ENCODE measurements at regions not wholly inside any gene's neighbourhood (a gene's known extent, or its start where the extent isn't known, plus 50 kb on each side); places are given as distances from the start of the nearest gene placed in this dataset.

DNA sequence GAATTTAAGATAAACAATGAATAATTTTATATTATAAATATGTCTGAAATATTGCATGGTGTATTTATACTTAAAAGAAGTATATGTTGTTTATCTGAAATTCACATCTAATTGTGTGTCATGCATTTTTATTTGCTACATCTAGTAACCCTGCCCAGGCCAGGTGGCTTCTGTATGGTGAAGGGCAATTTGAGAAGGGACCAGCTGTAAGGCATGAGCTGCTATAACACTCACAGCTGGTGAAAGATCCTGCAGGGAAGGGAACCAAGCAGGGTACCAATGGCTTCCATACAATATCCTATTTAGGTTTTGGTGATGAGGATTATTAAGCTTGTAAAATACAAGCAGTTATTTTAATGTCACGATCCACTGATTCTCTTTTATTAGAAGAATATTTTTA lies 921.8 kb upstream of the GJE1 start:
- Histone ChIP-seq H3K4me1 (ENCODE audit: control insufficient read depth, insufficient read depth, low read length) (no peaks in the 10 kb centered on the region), H3K9ac (ENCODE audit: extremely low read depth, low read length, poor library complexity, severe bottlenecking) (no peak overlapping the region), H3K4me3 (ENCODE audit: low read length) (no peak overlapping the region), H3K9me3 (ENCODE audit: control insufficient read depth, low read length) (no peaks in the 10 kb centered on the region), H3K36me3 (ENCODE audit: control insufficient read depth, insufficient read depth, low read length) (no peaks in the 10 kb centered on the region), H3K27me3 (ENCODE audit: control insufficient read depth, insufficient read depth, low read length, poor library complexity, severe bottlenecking) (no peaks in the 10 kb centered on the region), H3K27ac (ENCODE audit: low read depth, low read length) (no peak overlapping the region)
- H3K27ac Mint-ChIP-seq: no peak overlapping the region
- no peaks in the 10 kb centered on the region for H3K4me1 Mint-ChIP-seq
- DNase-seq: no peak
- H3K36me3 Mint-ChIP-seq (ENCODE audit: low read depth): no peaks in the 10 kb centered on the region
- no peaks in the 10 kb centered on the region for H3K27me3 Mint-ChIP-seq (ENCODE audit: insufficient read depth)
- WGBS, 2 experiments (ENCODE audit: insufficient coverage in 1 of 2, insufficient read length in 1 of 2): no CpG with 5 or more reads among the region's 1 CpG
- peaks cover 7% of the 10 kb centered on the region for H3K9me3 Mint-ChIP-seq
- TF ChIP-seq, protein P1, sequence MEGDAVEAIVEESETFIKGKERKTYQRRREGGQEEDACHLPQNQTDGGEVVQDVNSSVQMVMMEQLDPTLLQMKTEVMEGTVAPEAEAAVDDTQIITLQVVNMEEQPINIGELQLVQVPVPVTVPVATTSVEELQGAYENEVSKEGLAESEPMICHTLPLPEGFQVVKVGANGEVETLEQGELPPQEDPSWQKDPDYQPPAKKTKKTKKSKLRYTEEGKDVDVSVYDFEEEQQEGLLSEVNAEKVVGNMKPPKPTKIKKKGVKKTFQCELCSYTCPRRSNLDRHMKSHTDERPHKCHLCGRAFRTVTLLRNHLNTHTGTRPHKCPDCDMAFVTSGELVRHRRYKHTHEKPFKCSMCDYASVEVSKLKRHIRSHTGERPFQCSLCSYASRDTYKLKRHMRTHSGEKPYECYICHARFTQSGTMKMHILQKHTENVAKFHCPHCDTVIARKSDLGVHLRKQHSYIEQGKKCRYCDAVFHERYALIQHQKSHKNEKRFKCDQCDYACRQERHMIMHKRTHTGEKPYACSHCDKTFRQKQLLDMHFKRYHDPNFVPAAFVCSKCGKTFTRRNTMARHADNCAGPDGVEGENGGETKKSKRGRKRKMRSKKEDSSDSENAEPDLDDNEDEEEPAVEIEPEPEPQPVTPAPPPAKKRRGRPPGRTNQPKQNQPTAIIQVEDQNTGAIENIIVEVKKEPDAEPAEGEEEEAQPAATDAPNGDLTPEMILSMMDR (conservative IDR thresholded peaks at IDR 0.05): no peak
- H3K4me3 Mint-ChIP-seq: no peak overlapping the region

GRCh38 chr6:141209890-141210289 lies 922.8 kb upstream of the GJE1 start:
- H3K9ac ChIP-seq (ENCODE audit: extremely low read depth, low read length, poor library complexity, severe bottlenecking): no peak overlapping the region
- peaks cover 12% of the 10 kb centered on the region for H3K9me3 Mint-ChIP-seq
- H3K36me3 ChIP-seq (ENCODE audit: control insufficient read depth, insufficient read depth, low read length): no peaks in the 10 kb centered on the region
- H3K36me3 Mint-ChIP-seq (ENCODE audit: low read depth): no peaks in the 10 kb centered on the region
- H3K27ac ChIP-seq (ENCODE audit: low read depth, low read length): no peak overlapping the region
- H3K4me3 Mint-ChIP-seq: no peak overlapping the region
- H3K9me3 ChIP-seq (ENCODE audit: control insufficient read depth, low read length): no peaks in the 10 kb centered on the region
- WGBS, 2 experiments (ENCODE audit: insufficient coverage in 1 of 2, insufficient read length in 1 of 2): 92% methylated on average over 4 of the region's 4 CpGs; no CpG with 5 or more reads in 1 of the 2 experiments
- H3K27me3 Mint-ChIP-seq (ENCODE audit: insufficient read depth): no peaks in the 10 kb centered on the region
- H3K4me3 ChIP-seq (ENCODE audit: low read length): no peak overlapping the region
- TF ChIP-seq, protein P1 (conservative IDR thresholded peaks at IDR 0.05): no peak
- H3K4me1 ChIP-seq (ENCODE audit: control insufficient read depth, insufficient read depth, low read length): no peaks in the 10 kb centered on the region
- no peak overlapping the region for H3K27ac Mint-ChIP-seq
- no peaks in the 10 kb centered on the region for H3K27me3 ChIP-seq (ENCODE audit: control insufficient read depth, insufficient read depth, low read length, poor library complexity, severe bottlenecking)
- DNase-seq: no peak
- H3K4me1 Mint-ChIP-seq: no peaks in the 10 kb centered on the region

- no peaks in the 10 kb centered on the region for H3K9me3 ChIP-seq (ENCODE audit: control insufficient read depth, low read length)
- 74% methylated on average over 1 of the region's 1 CpG; no CpG with 5 or more reads in 1 of the 2 experiments for WGBS, 2 experiments (ENCODE audit: insufficient coverage in 1 of 2, insufficient read length in 1 of 2)
- Mint-ChIP-seq H3K27ac (no peak overlapping the region), H3K27me3 (ENCODE audit: insufficient read depth) (no peaks in the 10 kb centered on the region), H3K9me3 (peaks cover 13% of the 10 kb centered on the region), H3K4me3 (no peak overlapping the region), H3K4me1 (no peaks in the 10 kb centered on the region), H3K36me3 (ENCODE audit: low read depth) (no peaks in the 10 kb centered on the region)
- no peaks in the 10 kb centered on the region for H3K36me3 ChIP-seq (ENCODE audit: control insufficient read depth, insufficient read depth, low read length)
- no peaks in the 10 kb centered on the region for H3K27me3 ChIP-seq (ENCODE audit: control insufficient read depth, insufficient read depth, low read length, poor library complexity, severe bottlenecking)
- TF ChIP-seq, protein P1 (conservative IDR thresholded peaks at IDR 0.05): no peak
- H3K9ac ChIP-seq (ENCODE audit: extremely low read depth, low read length, poor library complexity, severe bottlenecking): no peak overlapping the region
- no peaks in the 10 kb centered on the region for H3K4me1 ChIP-seq (ENCODE audit: control insufficient read depth, insufficient read depth, low read length)
- H3K4me3 ChIP-seq (ENCODE audit: low read length): no peak overlapping the region
- no peak overlapping the region for H3K27ac ChIP-seq (ENCODE audit: low read depth, low read length)
- DNase-seq: no peak
Observed at GRCh38 chr6:141208101-141208500, 924.6 kb upstream of the GJE1 start.

All from endodermal cell (in vitro differentiated cells).